WI38 (cell line): ENCODE measurements at regions not wholly inside any gene's neighbourhood (a gene's known extent, or its start where the extent isn't known, plus 50 kb on each side); places are given as distances from the start of the nearest gene placed in this dataset.

Source experiments
- H3K4me3 ChIP-seq: 2 replicates; pipeline ENCODE4 v1.5.1; 2011; ENCODE audit warnings: low read depth, mild to moderate bottlenecking, control low read depth, low read length
- TF ChIP-seq, protein P1 (sequence below): IDR thresholded peaks from 2 replicates; pipeline ENCODE4 v1.5.1; 2012; ENCODE audit warnings: low read depth, mild to moderate bottlenecking, control low read depth, low read length

GRCh38 chr20:48426630-48427029, 401.2 kb downstream of the PREX1 start:
- TF ChIP-seq, protein P1, sequence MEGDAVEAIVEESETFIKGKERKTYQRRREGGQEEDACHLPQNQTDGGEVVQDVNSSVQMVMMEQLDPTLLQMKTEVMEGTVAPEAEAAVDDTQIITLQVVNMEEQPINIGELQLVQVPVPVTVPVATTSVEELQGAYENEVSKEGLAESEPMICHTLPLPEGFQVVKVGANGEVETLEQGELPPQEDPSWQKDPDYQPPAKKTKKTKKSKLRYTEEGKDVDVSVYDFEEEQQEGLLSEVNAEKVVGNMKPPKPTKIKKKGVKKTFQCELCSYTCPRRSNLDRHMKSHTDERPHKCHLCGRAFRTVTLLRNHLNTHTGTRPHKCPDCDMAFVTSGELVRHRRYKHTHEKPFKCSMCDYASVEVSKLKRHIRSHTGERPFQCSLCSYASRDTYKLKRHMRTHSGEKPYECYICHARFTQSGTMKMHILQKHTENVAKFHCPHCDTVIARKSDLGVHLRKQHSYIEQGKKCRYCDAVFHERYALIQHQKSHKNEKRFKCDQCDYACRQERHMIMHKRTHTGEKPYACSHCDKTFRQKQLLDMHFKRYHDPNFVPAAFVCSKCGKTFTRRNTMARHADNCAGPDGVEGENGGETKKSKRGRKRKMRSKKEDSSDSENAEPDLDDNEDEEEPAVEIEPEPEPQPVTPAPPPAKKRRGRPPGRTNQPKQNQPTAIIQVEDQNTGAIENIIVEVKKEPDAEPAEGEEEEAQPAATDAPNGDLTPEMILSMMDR: no peak
- no peak overlapping the region for H3K4me3 ChIP-seq

DNA sequence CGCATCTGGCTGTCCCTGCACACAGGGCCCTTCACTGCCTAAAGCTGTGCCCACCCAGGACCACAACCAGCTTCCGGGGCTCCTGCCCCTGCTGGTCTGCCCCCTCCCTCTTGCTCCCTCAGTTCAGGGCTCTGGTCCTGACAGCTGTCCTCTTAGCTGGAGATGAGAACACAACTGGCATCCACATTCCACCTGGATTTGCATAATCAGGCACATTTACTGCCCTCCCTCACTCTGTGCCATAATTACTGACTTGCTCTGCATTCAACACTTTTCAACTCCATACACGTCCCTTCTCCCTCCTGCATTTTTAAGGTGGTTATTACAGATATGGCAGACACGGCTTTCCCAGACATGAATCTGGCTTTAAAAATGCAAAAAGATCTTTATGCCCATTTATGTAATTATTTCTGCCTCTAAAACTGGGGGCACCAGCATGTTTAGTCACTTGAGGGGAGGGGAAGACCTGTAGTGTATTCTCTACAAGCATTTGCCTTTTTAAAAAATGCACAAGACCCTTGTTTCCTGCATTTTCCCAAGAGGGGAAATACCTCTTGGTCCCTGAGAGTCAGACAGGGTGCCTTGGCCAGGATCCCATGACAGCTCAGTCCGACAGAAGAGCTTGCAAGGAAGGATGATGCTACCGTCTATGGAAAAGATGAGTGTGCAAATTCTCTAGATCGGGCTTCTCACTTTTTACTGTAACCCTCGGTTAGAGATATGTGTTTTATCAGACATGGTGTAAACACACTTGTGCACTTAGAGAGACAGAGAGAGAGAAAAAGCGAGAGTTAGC, 401.8 kb downstream of the PREX1 start:
- TF ChIP-seq, protein P1: no peak
- no peak overlapping the region for H3K4me3 ChIP-seq

DNA sequence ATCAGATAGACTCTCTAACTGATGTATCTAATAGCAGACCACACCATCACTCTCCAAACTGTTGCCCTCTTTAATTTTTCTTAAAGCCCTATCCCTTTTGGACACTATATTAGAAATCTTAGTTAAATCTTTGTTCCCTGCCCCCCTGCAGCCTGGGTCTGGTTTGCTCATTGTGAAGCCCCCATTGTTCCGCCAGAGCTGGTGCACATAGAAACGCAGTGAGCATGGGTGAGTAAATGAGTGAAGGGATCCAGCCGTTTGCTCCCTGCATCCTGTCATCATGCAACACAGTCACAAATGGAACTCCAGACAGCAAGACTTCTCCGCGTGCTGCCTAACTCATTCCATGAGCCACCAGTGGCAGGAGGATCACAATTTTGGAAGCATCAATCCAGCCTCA, 402.5 kb downstream of the PREX1 start:
- TF ChIP-seq, protein P1: no peak
- H3K4me3 ChIP-seq: no peak overlapping the region

DNA sequence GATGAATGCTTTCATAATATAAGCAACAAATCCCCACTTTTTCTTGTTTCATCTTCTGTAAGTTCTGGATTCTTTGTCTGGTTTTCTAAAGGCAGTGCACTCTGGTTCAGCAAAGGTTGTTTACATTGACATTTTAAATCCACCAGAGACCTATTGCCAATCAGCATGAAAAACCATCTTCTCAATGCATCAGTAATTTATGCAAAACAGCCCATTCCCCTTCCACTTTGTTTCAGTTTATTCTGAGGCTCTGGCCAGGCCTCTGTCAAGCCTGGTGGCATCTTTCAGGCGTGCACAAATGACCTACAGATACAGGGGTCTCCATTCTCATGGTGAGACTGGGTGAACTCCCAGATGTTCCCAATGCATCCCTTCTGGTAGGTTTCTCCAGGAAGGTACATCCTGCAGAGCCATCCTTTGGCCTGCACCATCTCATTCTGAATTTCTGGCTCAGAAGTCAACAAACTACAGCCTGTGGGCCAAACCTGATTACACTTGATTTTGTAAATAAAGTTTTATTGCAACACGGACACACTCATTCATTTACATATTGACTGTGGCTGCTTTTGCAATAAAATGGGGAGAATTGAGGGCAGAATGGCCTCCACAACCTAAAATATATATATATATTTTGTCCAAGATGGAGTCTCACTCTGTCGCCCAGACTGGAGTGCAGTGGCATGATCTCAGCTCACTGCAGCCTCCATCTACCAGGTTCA, 405.4 kb downstream of the PREX1 start:
- no peak overlapping the region for H3K4me3 ChIP-seq
- TF ChIP-seq, protein P1: no peak

DNA sequence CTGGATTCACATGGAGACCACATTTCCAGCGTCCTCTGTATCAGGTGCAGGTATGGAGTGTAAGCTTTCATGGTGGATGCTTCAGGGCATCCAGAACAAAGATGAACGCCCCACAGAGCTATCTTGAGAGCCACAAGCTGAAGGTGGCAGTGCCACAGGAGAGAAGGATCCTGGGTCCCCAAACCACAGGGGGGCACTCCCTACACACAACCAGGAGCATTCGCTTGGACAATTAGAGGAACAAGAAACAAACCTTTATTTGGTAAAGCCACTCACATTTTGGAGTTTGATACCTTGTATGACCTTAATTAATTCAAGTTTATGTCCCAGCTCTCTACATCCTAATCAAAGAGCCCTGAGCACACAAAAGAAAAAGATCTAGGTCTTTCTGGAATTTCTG, 406.3 kb downstream of the PREX1 start:
- TF ChIP-seq, protein P1: no peak
- H3K4me3 ChIP-seq: no peak overlapping the region

- TF ChIP-seq, protein P1: no peak
- H3K4me3 ChIP-seq: no peak overlapping the region
These were observed 407.6 kb downstream of the PREX1 start for GRCh38 chr20:48420176-48420575.

- TF ChIP-seq, protein P1: no peak
- no peak overlapping the region for H3K4me3 ChIP-seq
These were observed 408.6 kb downstream of the PREX1 start for GRCh38 chr20:48419173-48419572.
